ENCODE measurements at regions not wholly inside any gene's neighbourhood (a gene's known extent, or its start where the extent isn't known, plus 50 kb on each side); places are given as distances from the start of the nearest gene placed in this dataset.
A peak's percentile ranks its signal among the peaks of the same experiment; 100 is the strongest.
"Not testable (repeated sequence)": the region's sequence is repeated elsewhere in the genome, so short reads cannot be mapped to it uniquely, and the experiment has no call there.

DNA sequence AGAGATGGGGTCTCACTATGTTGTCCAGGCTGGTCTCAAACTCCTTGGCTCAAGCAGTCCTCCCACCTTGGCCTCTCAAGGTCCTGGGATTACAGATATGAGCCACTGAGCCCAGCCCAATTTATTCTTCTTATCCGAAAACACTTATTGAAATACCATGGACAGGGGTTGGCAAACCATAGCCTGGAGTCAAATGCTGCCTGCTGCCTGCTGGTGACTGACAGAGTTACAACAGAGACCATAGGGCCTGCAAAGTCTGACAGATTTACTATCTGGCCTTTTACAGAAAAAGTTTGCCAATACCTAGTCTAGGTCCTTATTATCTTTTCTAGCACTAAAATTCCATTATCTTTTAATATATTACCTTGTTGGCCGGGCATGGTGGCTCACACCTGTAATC lies 87.1 kb upstream of the ZNF281 start:
- H3K27me3 Mint-ChIP-seq, result peaks cover 4% of the 10 kb centered on the region
- H3K27ac Mint-ChIP-seq, result no peak overlapping the region
- no peaks in the 10 kb centered on the region for H3K9me3 Mint-ChIP-seq
- DNase-seq (no peak), ATAC-seq (ENCODE audit: low read depth) (no peak)
- no peaks in the 10 kb centered on the region for H3K36me3 Mint-ChIP-seq
- no peaks in the 10 kb centered on the region for H3K4me1 Mint-ChIP-seq
- POLR2A ChIA-PET, result no interaction called here
- no peak overlapping the region for H3K4me3 Mint-ChIP-seq

DNA sequence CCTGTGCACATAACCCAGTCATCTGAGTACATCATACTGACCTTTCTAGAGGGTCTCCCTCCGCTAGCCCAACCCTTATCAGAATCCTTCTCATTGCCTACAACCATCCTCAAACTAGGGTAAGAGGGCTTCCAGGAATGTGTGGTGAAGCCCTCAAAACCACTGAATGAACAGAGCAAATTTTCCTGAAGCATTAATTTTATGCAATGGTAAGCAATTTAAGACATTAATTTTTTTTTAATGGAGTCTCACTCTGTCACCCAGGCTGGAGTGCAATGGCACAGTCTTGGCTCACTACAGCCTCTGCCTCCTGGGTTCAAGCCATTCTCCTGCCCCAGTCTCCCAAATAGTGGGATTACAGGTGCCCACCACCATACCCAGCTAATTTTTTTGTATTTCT lies 86.1 kb upstream of the ZNF281 start:
- no peak overlapping the region for H3K4me3 Mint-ChIP-seq

GRCh38 chr1:200493344-200493743 lies 83.5 kb upstream of the ZNF281 start:
- Mint-ChIP-seq H3K36me3 (no peaks in the 10 kb centered on the region), H3K9me3 (no peaks in the 10 kb centered on the region), H3K4me1 (peaks cover 2% of the 10 kb centered on the region), H3K4me3 (no peak overlapping the region), H3K27me3 (peaks cover 4% of the 10 kb centered on the region), H3K27ac (no peak overlapping the region)
- DNase-seq (no peak), ATAC-seq (ENCODE audit: low read depth) (no peak)
- POLR2A ChIA-PET, result no interaction called here

More for the DNA sequence above, 86.1 kb upstream of the ZNF281 start:
- H3K27me3 Mint-ChIP-seq, result peaks cover 4% of the 10 kb centered on the region
- H3K36me3 Mint-ChIP-seq, result no peaks in the 10 kb centered on the region
- POLR2A ChIA-PET, result no interaction called here
- no peaks in the 10 kb centered on the region for H3K4me1 Mint-ChIP-seq
- H3K27ac Mint-ChIP-seq, result no peak overlapping the region
- no peaks in the 10 kb centered on the region for H3K9me3 Mint-ChIP-seq
- no peak for DNase-seq
- no peak for ATAC-seq (ENCODE audit: low read depth)

- no peak overlapping the region for H3K27ac Mint-ChIP-seq
- peaks cover 3% of the 10 kb centered on the region for H3K27me3 Mint-ChIP-seq
- H3K36me3 Mint-ChIP-seq, result no peaks in the 10 kb centered on the region
- DNase-seq (no peak), ATAC-seq (ENCODE audit: low read depth) (no peak)
- POLR2A ChIA-PET, result no interaction called here
- no peak overlapping the region for H3K4me3 Mint-ChIP-seq
- no peaks in the 10 kb centered on the region for H3K9me3 Mint-ChIP-seq
- peaks cover 2% of the 10 kb centered on the region for H3K4me1 Mint-ChIP-seq
These were observed 81.3 kb upstream of the ZNF281 start for GRCh38 chr1:200491103-200491502.

DNA sequence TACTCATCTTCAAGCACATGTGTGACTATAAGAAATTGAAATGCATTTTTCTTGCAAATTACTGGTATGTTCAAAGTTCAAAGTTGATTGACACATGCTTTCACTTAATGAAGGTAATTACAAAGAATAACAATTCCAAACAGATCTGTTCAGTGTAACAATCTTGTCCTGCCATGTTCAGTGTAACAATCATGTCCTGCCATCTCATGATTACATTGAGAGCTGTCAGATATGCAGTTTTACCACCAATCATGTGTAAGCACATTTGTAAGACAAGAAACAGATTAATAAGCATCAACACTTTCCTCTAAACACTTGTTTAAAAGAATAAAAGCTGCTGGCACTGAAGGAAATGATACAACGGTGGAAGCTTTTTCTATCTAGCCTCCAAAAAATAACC lies 80.3 kb upstream of the ZNF281 start:
- ATAC-seq (ENCODE audit: low read depth), result no peak
- DNase-seq, result no peak
- H3K27me3 Mint-ChIP-seq, result peaks cover 3% of the 10 kb centered on the region
- peaks cover 2% of the 10 kb centered on the region for H3K4me1 Mint-ChIP-seq
- H3K36me3 Mint-ChIP-seq, result no peaks in the 10 kb centered on the region
- no peaks in the 10 kb centered on the region for H3K9me3 Mint-ChIP-seq
- POLR2A ChIA-PET, result no interaction called here
- H3K27ac Mint-ChIP-seq, result no peak overlapping the region
- H3K4me3 Mint-ChIP-seq, result no peak overlapping the region

- ATAC-seq (ENCODE audit: low read depth) (peak; percentile 58), DNase-seq (no peak)
- H3K27me3 Mint-ChIP-seq, result peaks cover 2% of the 10 kb centered on the region
- POLR2A ChIA-PET, result no interaction called here
- H3K4me1 Mint-ChIP-seq, result peaks cover 3% of the 10 kb centered on the region
- no peak overlapping the region for H3K27ac Mint-ChIP-seq
- H3K36me3 Mint-ChIP-seq, result no peaks in the 10 kb centered on the region
- H3K4me3 Mint-ChIP-seq, result no peak overlapping the region
- H3K9me3 Mint-ChIP-seq, result no peaks in the 10 kb centered on the region
These were observed 78.7 kb upstream of the ZNF281 start for GRCh38 chr1:200488375-200489165.

GRCh38 chr1:200487650-200488049 lies 77.8 kb upstream of the ZNF281 start:
- POLR2A ChIA-PET, result interaction anchor here (0.7 kb wide), 1 partner anchor 185 kb away, joined by 3 read pairs; no protein-coding TSS in a partner anchor
- Mint-ChIP-seq H3K27ac (no peak overlapping the region), H3K27me3 (peaks cover 2% of the 10 kb centered on the region)

GRCh38 chr1:200486634-200487033 lies 76.8 kb upstream of the ZNF281 start:
- ATAC-seq (ENCODE audit: low read depth) (no peak), DNase-seq (no peak)
- Mint-ChIP-seq H3K9me3 (no peaks in the 10 kb centered on the region), H3K4me1 (peaks cover 10% of the 10 kb centered on the region), H3K36me3 (no peaks in the 10 kb centered on the region), H3K27ac (no peak overlapping the region), H3K27me3 (peaks cover 2% of the 10 kb centered on the region), H3K4me3 (no peak overlapping the region)
- POLR2A ChIA-PET, result no interaction called here

More at GRCh38 chr1:200487650-200488049, 77.8 kb upstream of the ZNF281 start:
- Mint-ChIP-seq H3K4me3 (no peak overlapping the region), H3K36me3 (no peaks in the 10 kb centered on the region), H3K9me3 (no peaks in the 10 kb centered on the region), H3K4me1 (peaks cover 8% of the 10 kb centered on the region)
- ATAC-seq (ENCODE audit: low read depth) (no peak), DNase-seq (no peak)

- POLR2A ChIA-PET; H3K9me3 Mint-ChIP-seq; H3K27ac Mint-ChIP-seq; H3K4me3 Mint-ChIP-seq; DNase-seq; H3K27me3 Mint-ChIP-seq; H3K36me3 Mint-ChIP-seq; ATAC-seq (ENCODE audit: low read depth): not testable (repeated sequence)
- H3K4me1 Mint-ChIP-seq, result peaks cover 12% of the 10 kb centered on the region
These were observed 74.7 kb upstream of the ZNF281 start for GRCh38 chr1:200484438-200484946.

- Mint-ChIP-seq H3K27me3 (peaks cover 8% of the 10 kb centered on the region), H3K36me3 (no peaks in the 10 kb centered on the region), H3K9me3 (no peaks in the 10 kb centered on the region), H3K27ac (no peak overlapping the region), H3K4me3 (no peak overlapping the region), H3K4me1 (peaks cover 10% of the 10 kb centered on the region)
- POLR2A ChIA-PET, result no interaction called here
- DNase-seq (no peak), ATAC-seq (ENCODE audit: low read depth) (peak; percentile 90)
These were observed 73.8 kb upstream of the ZNF281 start for GRCh38 chr1:200483491-200484143.

DNA sequence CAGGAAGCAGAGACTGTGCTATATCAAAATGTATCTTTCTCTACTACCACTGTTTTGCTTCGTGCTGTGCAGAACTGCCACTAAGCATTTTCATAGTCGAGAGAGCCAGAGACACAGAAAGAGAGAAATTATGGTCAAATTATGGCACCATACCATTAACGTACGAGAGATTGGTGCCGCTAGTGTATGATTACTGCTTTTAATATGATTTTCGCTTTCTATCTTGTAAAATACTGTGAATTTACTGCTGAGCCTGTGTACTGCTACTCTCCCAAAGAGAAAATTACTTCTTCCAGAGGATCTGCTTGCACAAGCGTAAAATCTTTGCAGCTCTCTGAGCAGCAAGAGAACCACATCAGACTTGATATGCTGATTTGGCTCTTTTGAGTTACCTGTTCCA lies 71.1 kb upstream of the ZNF281 start:
- peaks cover 8% of the 10 kb centered on the region for H3K27me3 Mint-ChIP-seq
- DNase-seq (no peak), ATAC-seq (ENCODE audit: low read depth) (no peak)
- peaks cover 10% of the 10 kb centered on the region for H3K4me1 Mint-ChIP-seq
- no peaks in the 10 kb centered on the region for H3K36me3 Mint-ChIP-seq
- no peak overlapping the region for H3K27ac Mint-ChIP-seq
- POLR2A ChIA-PET, result no interaction called here
- H3K9me3 Mint-ChIP-seq, result no peaks in the 10 kb centered on the region
- H3K4me3 Mint-ChIP-seq, result no peak overlapping the region

- H3K9me3 Mint-ChIP-seq, result no peaks in the 10 kb centered on the region
- no peak overlapping the region for H3K27ac Mint-ChIP-seq
- POLR2A ChIA-PET, result no interaction called here
- no peaks in the 10 kb centered on the region for H3K36me3 Mint-ChIP-seq
- H3K4me3 Mint-ChIP-seq, result no peak overlapping the region
- H3K4me1 Mint-ChIP-seq, result peaks cover 10% of the 10 kb centered on the region
- H3K27me3 Mint-ChIP-seq, result peaks cover 13% of the 10 kb centered on the region
- ATAC-seq (ENCODE audit: low read depth) (no peak), DNase-seq (no peak)
These were observed 70.0 kb upstream of the ZNF281 start for GRCh38 chr1:200479816-200480215.

GRCh38 chr1:200478945-200479558 lies 69.2 kb upstream of the ZNF281 start:
- H3K27me3 Mint-ChIP-seq, result peaks cover 13% of the 10 kb centered on the region
- H3K36me3 Mint-ChIP-seq, result no peaks in the 10 kb centered on the region
- DNase-seq (no peak), ATAC-seq (ENCODE audit: low read depth) (no peak)
- no peak overlapping the region for H3K4me3 Mint-ChIP-seq
- no peaks in the 10 kb centered on the region for H3K9me3 Mint-ChIP-seq
- POLR2A ChIA-PET, result no interaction called here
- H3K4me1 Mint-ChIP-seq, result peaks cover 10% of the 10 kb centered on the region
- H3K27ac Mint-ChIP-seq, result no peak overlapping the region

DNA sequence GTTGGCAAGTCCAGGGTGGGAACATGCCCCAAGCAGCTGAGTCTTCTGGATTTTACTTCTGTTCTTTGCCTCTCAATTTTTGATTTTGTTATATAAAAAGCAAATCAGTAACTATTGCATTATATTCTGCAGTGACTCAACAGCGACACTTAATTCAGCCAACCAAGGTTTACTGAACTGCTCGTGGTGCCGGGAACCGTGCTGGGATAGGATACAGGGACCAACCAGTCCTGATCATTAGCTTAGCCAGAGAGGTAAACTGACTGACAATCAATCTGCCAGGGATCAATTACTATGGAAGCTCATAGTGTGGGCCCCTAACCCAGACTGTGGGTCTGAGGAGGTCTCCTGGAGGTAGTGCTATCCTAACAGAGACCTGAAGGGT lies 68.4 kb upstream of the ZNF281 start:
- H3K27ac Mint-ChIP-seq, result no peak overlapping the region
- H3K4me3 Mint-ChIP-seq, result no peak overlapping the region
- DNase-seq (no peak), ATAC-seq (ENCODE audit: low read depth) (no peak)
- POLR2A ChIA-PET, result no interaction called here
- H3K4me1 Mint-ChIP-seq, result peaks cover 12% of the 10 kb centered on the region
- H3K36me3 Mint-ChIP-seq, result no peaks in the 10 kb centered on the region
- H3K27me3 Mint-ChIP-seq, result peaks cover 13% of the 10 kb centered on the region
- no peaks in the 10 kb centered on the region for H3K9me3 Mint-ChIP-seq
